PC-9 (cell line): ENCODE measurements at regions not wholly inside any gene's neighbourhood (a gene's known extent, or its start where the extent isn't known, plus 50 kb on each side); places are given as distances from the start of the nearest gene placed in this dataset.

ENCODE experiments used
- BruUV-seq: library from RNA; stranded (reverse); fragments of 400-500 nt; replicated peaks from 2 replicates; lab custom pipeline; 2021; lab: Mats Ljungman, UMichigan
- CTCF ChIA-PET: fragments of 300-600 bp; sonication (Branson Sonifier 250); formaldehyde crosslinking; loops from one replicate; lab custom pipeline; 2022; ENCODE audit warnings: antibody characterized with exemption; lab: Charles Lee
- POLR2A ChIA-PET: fragments of 300-600 bp; sonication (Branson Sonifier 250); formaldehyde crosslinking; loops from one replicate; lab custom pipeline; 2022; ENCODE audit warnings: antibody characterized with exemption; ENCODE audit not compliant: unreplicated experiment; lab: Charles Lee
- DNase-seq, 2 experiments: peaks; one replicate each; pipeline versions ENCODE4 v3.0.0 to v3.0.0-alpha.2; 2015 to 2022; ENCODE audit warnings: mixed read lengths in 1 of 2
- H2AFZ ChIP-seq: fragments of 200-600 bp; sonication (generic); 2 replicates; pipeline ENCODE4 v1.8.1; 2017; ENCODE audit warnings: antibody characterized with exemption
- H3F3A ChIP-seq: fragments of 200-600 bp; sonication (generic); 2 replicates; pipeline ENCODE4 v1.8.1; 2017; ENCODE audit warnings: antibody characterized with exemption, mild to moderate bottlenecking, low read depth; ENCODE audit not compliant: insufficient read depth
- H3K27ac ChIP-seq: fragments of 200-600 bp; sonication (generic); 2 replicates; pipeline ENCODE4 v1.6.1; 2016; ENCODE audit warnings: mixed run types
- H3K27me3 ChIP-seq: fragments of 200-600 bp; sonication (generic); 2 replicates; pipeline ENCODE4 v1.6.1; 2016; ENCODE audit warnings: low read depth, mixed run types; ENCODE audit not compliant: insufficient read depth
- H3K36me3 ChIP-seq: fragments of 200-600 bp; sonication (generic); 2 replicates; pipeline ENCODE4 v1.6.1; 2016; ENCODE audit warnings: low read depth, mixed run types
- H3K4me1 ChIP-seq: fragments of 200-600 bp; sonication (generic); replicated peaks from 2 replicates; pipeline ENCODE4 v1.6.1; 2016; ENCODE audit warnings: mixed run types; ENCODE audit not compliant: insufficient read depth
- H3K4me2 ChIP-seq: fragments of 200-600 bp; sonication (generic); 2 replicates; pipeline ENCODE4 v1.6.1; 2017; ENCODE audit warnings: mixed run types
- H3K4me3 ChIP-seq: fragments of 200-600 bp; sonication (generic); 2 replicates; pipeline ENCODE4 v1.6.1; 2016; ENCODE audit warnings: mixed run types
- H3K79me2 ChIP-seq: fragments of 200-600 bp; sonication (generic); 2 replicates; pipeline ENCODE4 v1.6.1; 2017; ENCODE audit warnings: low read depth, mixed run types
- H3K9me2 ChIP-seq: fragments of 200-600 bp; sonication (generic); 2 replicates; pipeline ENCODE4 v1.8.1; 2017; ENCODE audit warnings: mild to moderate bottlenecking; ENCODE audit not compliant: insufficient read depth
- H3K9me3 ChIP-seq: fragments of 200-600 bp; sonication (generic); 2 replicates; pipeline ENCODE4 v1.8.1; 2016; ENCODE audit warnings: low read depth; ENCODE audit not compliant: insufficient read depth
- H4K20me1 ChIP-seq: fragments of 200-600 bp; sonication (generic); 2 replicates; pipeline ENCODE4 v1.8.1; 2017; ENCODE audit not compliant: insufficient read depth
- EZH2 ChIP-seq: fragments of 200-600 bp; sonication (generic); IDR thresholded peaks from 2 replicates; pipeline ENCODE4 v1.8.0; 2017; ENCODE audit warnings: antibody characterized with exemption, low read depth
- intact Hi-C: fragments of 100-400 bp; cut with micrococcal nuclease; formaldehyde crosslinking; loops from one replicate; pipeline ENCODE4 v1.10.0; 2022; ENCODE audit not compliant: unreplicated experiment
- TF ChIP-seq, protein P1 (sequence below): fragments of 200-600 bp; sonication (generic); conservative IDR thresholded peaks from 2 replicates; pipeline ENCODE4 v1.6.1; 2017; ENCODE audit warnings: mixed run types, antibody characterized with exemption, mild to moderate bottlenecking, moderate library complexity

- no peaks in the 10 kb centered on the region for H3K36me3 ChIP-seq
- no peak for DNase-seq
- intact Hi-C loops = no loop called here
- H4K20me1 ChIP-seq = no peaks in the 10 kb centered on the region
- no peak overlapping the region for H2AFZ ChIP-seq
- H3K27ac ChIP-seq = no peak overlapping the region
- H3K4me2 ChIP-seq = no peak overlapping the region
- TF ChIP-seq, protein P1, sequence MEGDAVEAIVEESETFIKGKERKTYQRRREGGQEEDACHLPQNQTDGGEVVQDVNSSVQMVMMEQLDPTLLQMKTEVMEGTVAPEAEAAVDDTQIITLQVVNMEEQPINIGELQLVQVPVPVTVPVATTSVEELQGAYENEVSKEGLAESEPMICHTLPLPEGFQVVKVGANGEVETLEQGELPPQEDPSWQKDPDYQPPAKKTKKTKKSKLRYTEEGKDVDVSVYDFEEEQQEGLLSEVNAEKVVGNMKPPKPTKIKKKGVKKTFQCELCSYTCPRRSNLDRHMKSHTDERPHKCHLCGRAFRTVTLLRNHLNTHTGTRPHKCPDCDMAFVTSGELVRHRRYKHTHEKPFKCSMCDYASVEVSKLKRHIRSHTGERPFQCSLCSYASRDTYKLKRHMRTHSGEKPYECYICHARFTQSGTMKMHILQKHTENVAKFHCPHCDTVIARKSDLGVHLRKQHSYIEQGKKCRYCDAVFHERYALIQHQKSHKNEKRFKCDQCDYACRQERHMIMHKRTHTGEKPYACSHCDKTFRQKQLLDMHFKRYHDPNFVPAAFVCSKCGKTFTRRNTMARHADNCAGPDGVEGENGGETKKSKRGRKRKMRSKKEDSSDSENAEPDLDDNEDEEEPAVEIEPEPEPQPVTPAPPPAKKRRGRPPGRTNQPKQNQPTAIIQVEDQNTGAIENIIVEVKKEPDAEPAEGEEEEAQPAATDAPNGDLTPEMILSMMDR = no peak
- no peak for TF ChIP-seq EZH2
- POLR2A ChIA-PET = no interaction called here
- CTCF ChIA-PET = no interaction called here
- H3K9me2 ChIP-seq = no peaks in the 10 kb centered on the region
- no TSS peak for BruUV-seq
- no peaks in the 10 kb centered on the region for H3F3A ChIP-seq
- H3K4me3 ChIP-seq = no peak overlapping the region
- no peaks in the 10 kb centered on the region for H3K4me1 ChIP-seq
- no peaks in the 10 kb centered on the region for H3K9me3 ChIP-seq
- H3K27me3 ChIP-seq = no peaks in the 10 kb centered on the region
- no peaks in the 10 kb centered on the region for H3K79me2 ChIP-seq
These were observed 121.7 kb downstream of the NHLRC3 start for GRCh38 chr13:39159846-39160370.

GRCh38 chr13:39167018-39167417 is 128.8 kb downstream of the NHLRC3 start:
- no peaks in the 10 kb centered on the region for H3K9me3 ChIP-seq
- no peaks in the 10 kb centered on the region for H3K9me2 ChIP-seq
- H3K79me2 ChIP-seq = no peaks in the 10 kb centered on the region
- no peaks in the 10 kb centered on the region for H4K20me1 ChIP-seq
- POLR2A ChIA-PET = no interaction called here
- CTCF ChIA-PET = no interaction called here
- H3K4me2 ChIP-seq = no peak overlapping the region
- H3K4me3 ChIP-seq = no peak overlapping the region
- no peaks in the 10 kb centered on the region for H3F3A ChIP-seq
- intact Hi-C loops = no loop called here
- H3K27ac ChIP-seq = no peak overlapping the region
- no peak overlapping the region for H2AFZ ChIP-seq
- BruUV-seq = no TSS peak
- no peak for DNase-seq
- no peaks in the 10 kb centered on the region for H3K27me3 ChIP-seq
- no peaks in the 10 kb centered on the region for H3K4me1 ChIP-seq
- no peaks in the 10 kb centered on the region for H3K36me3 ChIP-seq
- TF ChIP-seq, protein P1 = no peak
- no peak for TF ChIP-seq EZH2

- no peak for DNase-seq
- Histone ChIP-seq H3K4me1 (no peaks in the 10 kb centered on the region), H3K36me3 (no peaks in the 10 kb centered on the region), H3K4me2 (no peak overlapping the region), H3K9me2 (no peaks in the 10 kb centered on the region), H4K20me1 (no peaks in the 10 kb centered on the region), H3K27ac (no peak overlapping the region), H3K4me3 (no peak overlapping the region), H3K79me2 (no peaks in the 10 kb centered on the region), H3F3A (no peaks in the 10 kb centered on the region), H3K9me3 (no peaks in the 10 kb centered on the region), H2AFZ (no peak overlapping the region), H3K27me3 (no peaks in the 10 kb centered on the region)
- BruUV-seq = no TSS peak
- ChIA-PET POLR2A (no interaction called here), CTCF (no interaction called here)
- TF ChIP-seq, protein P1 = no peak
- no peak for TF ChIP-seq EZH2
- intact Hi-C loops = no loop called here
These were observed 132.5 kb downstream of the NHLRC3 start for GRCh38 chr13:39170711-39171110.
